ENCODE measurements at regions not wholly inside any gene's neighbourhood (a gene's known extent, or its start where the extent isn't known, plus 50 kb on each side); places are given as distances from the start of the nearest gene placed in this dataset.

- TF ChIP-seq CTCF (IDR thresholded peaks at IDR 0.05): no peak
- TF ChIP-seq POLR2A (IDR thresholded peaks at IDR 0.05): no peak
- TF ChIP-seq EP300 (IDR thresholded peaks at IDR 0.05): no peak
Observed at GRCh38 chr7:132002343-132002968, 446.0 kb upstream of the PODXL start.
